K562 (cell line): ENCODE measurements at regions not wholly inside any gene's neighbourhood (a gene's known extent, or its start where the extent isn't known, plus 50 kb on each side); places are given as distances from the start of the nearest gene placed in this dataset.

ENCODE experiments used
- ATAC-seq: fragments of 200-7000 bp; cut with Tn5 transposase; 3 replicates; pipeline ENCODE4 v1.9.1; 2020; ENCODE audit warnings: moderate library complexity
- BruUV-seq: library from RNA; stranded (reverse); fragments of 400-500 nt; replicated peaks from 2 replicates; lab custom pipeline; 2021; lab: Mats Ljungman, UMichigan
- CTCF ChIA-PET: fragments of 300-600 bp; formaldehyde crosslinking; extraction: SDS; loops from one replicate; lab custom pipeline; 2021; ENCODE audit warnings: low intra/inter-chr PET ratio; lab: Yijun Ruan, JAX
- POLR2A ChIA-PET: fragments of 300-600, 350-650 bp; sonication (Branson Sonifier 250); formaldehyde crosslinking; extraction: SDS; loops from one replicate; lab custom pipeline; 2021; ENCODE audit warnings: antibody characterized with exemption, inconsistent platforms; lab: Yijun Ruan, JAX
- DNase-seq, 4 experiments: peaks; one replicate each; pipeline versions ENCODE4 v3.0.0 to v3.0.0-alpha.2; 2011 to 2018; ENCODE audit warnings: low spot score in 3 of 4, mixed read lengths in 3 of 4; ENCODE audit errors: extremely low read depth in 1 of 4
- FAIRE-seq: peaks from 2 replicates; lab custom pipeline; 2011; peaks lifted over from hg19 to GRCh38; lab: Jason Lieb, UNC
- H2AFZ ChIP-seq: 2 replicates; pipeline ENCODE4 v1.6.0; 2011; ENCODE audit warnings: low read depth, low read length, control low read depth, inconsistent platforms
- H3K27ac ChIP-seq: fragments of 200-600 bp; 3 replicates; pipeline ENCODE4 v1.8.0; 2011; ENCODE audit warnings: low read depth, mild to moderate bottlenecking, control low read depth, inconsistent platforms, low read length, moderate library complexity, mixed read lengths; ENCODE audit errors: extremely low read depth
- H3K27me3 ChIP-seq, 2 experiments: fragments of 300-600 bp in 1 of 2; 2 replicates in 1 of 2; 3 replicates in 1 of 2; pipeline versions ENCODE4 v1.6.0 to v1.8.0; 2011; ENCODE audit warnings: inconsistent platforms in 2 of 2, low read length in 2 of 2, mild to moderate bottlenecking in 1 of 2, mixed read lengths in 1 of 2, moderate library complexity in 1 of 2; ENCODE audit not compliant: control insufficient read depth in 2 of 2, insufficient read depth in 2 of 2
- H3K36me3 ChIP-seq: fragments of 300-600 bp; 3 replicates; pipeline ENCODE4 v1.8.0; 2011; ENCODE audit warnings: mild to moderate bottlenecking, low read length, inconsistent platforms; ENCODE audit not compliant: control insufficient read depth, insufficient read depth
- H3K4me1 ChIP-seq, 2 experiments: fragments of 200-600 bp in 1 of 2; replicated peaks in 1 of 2; 2 replicates in 1 of 2; 3 replicates in 1 of 2; pipeline versions ENCODE4 v1.5.1 to v1.8.0; 2011; ENCODE audit warnings: inconsistent platforms in 2 of 2, low read length in 2 of 2, mild to moderate bottlenecking in 1 of 2, mixed read lengths in 1 of 2, moderate library complexity in 1 of 2; ENCODE audit not compliant: control insufficient read depth in 2 of 2, insufficient read depth in 2 of 2
- H3K4me2 ChIP-seq: 2 replicates; pipeline ENCODE4 v1.6.1; 2011; ENCODE audit warnings: low read length, control low read depth, inconsistent platforms, mixed read lengths; ENCODE audit not compliant: insufficient read depth
- H3K4me3 ChIP-seq: fragments of 200-600 bp; sonication (generic), shearing (Covaris generic); 2 replicates; pipeline ENCODE4 v1.5.1; 2016; ENCODE audit warnings: control low read depth, inconsistent platforms
- H3K79me2 ChIP-seq: fragments of 200-600 bp; 3 replicates; pipeline ENCODE4 v1.8.0; 2011; ENCODE audit warnings: low read length, inconsistent platforms; ENCODE audit not compliant: control insufficient read depth, insufficient read depth
- H3K9ac ChIP-seq, 2 experiments: 2 replicates each; pipeline versions ENCODE4 v1.6.0 to v1.6.1; 2011; ENCODE audit warnings: low read depth in 2 of 2, low read length in 2 of 2, control low read depth in 1 of 2, inconsistent platforms in 1 of 2, mild to moderate bottlenecking in 1 of 2, mixed read lengths in 1 of 2; ENCODE audit not compliant: insufficient read depth in 1 of 2
- H3K9me1 ChIP-seq: one replicate; pipeline ENCODE4 v1.6.0; 2011; ENCODE audit warnings: inconsistent platforms, mild to moderate bottlenecking, low read length, moderate library complexity; ENCODE audit not compliant: control insufficient read depth, insufficient read depth
- H3K9me3 ChIP-seq: replicated peaks from 2 replicates; pipeline ENCODE4 v1.5.1; 2011; ENCODE audit warnings: low read depth, low read length, inconsistent platforms; ENCODE audit not compliant: control insufficient read depth, insufficient read depth
- H4K20me1 ChIP-seq: replicated peaks from 2 replicates; pipeline ENCODE4 v1.6.1; 2011; ENCODE audit warnings: low read length, inconsistent platforms, mixed read lengths; ENCODE audit not compliant: control insufficient read depth, insufficient read depth
- ETS1 ChIP-seq: conservative IDR thresholded peaks from 2 replicates; pipeline ENCODE4 v1.6.1; 2011; ENCODE audit warnings: low read depth, mild to moderate bottlenecking, low read length; ENCODE audit not compliant: control insufficient read depth
- ZBTB11 ChIP-seq, 3 experiments: fragments of 200-800 bp in 1 of 3; fragments of 250-450 bp in 1 of 3; fragments of 450-650 bp in 1 of 3; sonication (Bioruptor Pico) in 1 of 3; sonication (Bioruptor generic) in 1 of 3; formaldehyde crosslinking in 1 of 3; IDR thresholded peaks; 2 replicates each; pipeline versions ENCODE4 v1.6.1 to v1.8.0; 2016 to 2022; ENCODE audit warnings: mild to moderate bottlenecking in 2 of 3, missing genetic modification characterization in 2 of 3, missing compliant biosample characterization in 1 of 3, moderate library complexity in 1 of 3
- ZHX1 ChIP-seq: fragments of 150-350 bp; conservative IDR thresholded peaks from 2 replicates; pipeline ENCODE4 v1.6.1; 2014; ENCODE audit warnings: low read length
- ZNF140 ChIP-seq: fragments of 250-450 bp; sonication (Bioruptor Pico); IDR thresholded peaks from 2 replicates; pipeline ENCODE4 v1.8.0; 2021; ENCODE audit warnings: moderate library complexity, mild to moderate bottlenecking, inconsistent platforms
- ZNF436 ChIP-seq: fragments of 250-450, 450-650 bp; sonication (Bioruptor Pico); formaldehyde crosslinking; IDR thresholded peaks from 2 replicates; pipeline ENCODE4 v1.7.0; 2020; ENCODE audit warnings: mild to moderate bottlenecking
- WGBS: fragments of 100-300 bp; shearing (Covaris generic); methylation state at CpG from one replicate; pipeline ENCODE4 v1.1.6; 2016; ENCODE audit warnings: low coverage, mixed read lengths; ENCODE audit not compliant: insufficient coverage; ENCODE audit errors: missing lambda C conversion rate; 5-methylcytosine and 5-hydroxymethylcytosine counted together
- in situ Hi-C: fragments of 300-500 bp; cut with MboI; formaldehyde crosslinking; loops from 4 replicates; pipeline ENCODE4 v1.15.0; 2018; ENCODE audit warnings: inconsistent platforms, mixed read lengths
- intact Hi-C: fragments of 100-400 bp; cut with micrococcal nuclease; formaldehyde crosslinking; loops from 2 replicates; pipeline ENCODE4 v1.14.2; 2022

GRCh38 chrX:64853424-64853823 lies 122.8 kb downstream of the ZC4H2 start:
- Histone ChIP-seq H3K9me1 (no peaks in the 10 kb centered on the region), H3K9me3 (no peaks in the 10 kb centered on the region), H3K4me2 (no peak overlapping the region), H3K4me3 (no peak overlapping the region), H3K79me2 (no peaks in the 10 kb centered on the region), H3K36me3 (no peaks in the 10 kb centered on the region), H3K27ac (no peak overlapping the region), H3K9ac (no peak overlapping the region), H3K27me3 (no peaks in the 10 kb centered on the region), H2AFZ (no peak overlapping the region), H3K4me1 (no peaks in the 10 kb centered on the region)
- in situ Hi-C loops: no loop called here
- DNase-seq (no peak), FAIRE-seq (no peak), ATAC-seq (no peak)
- intact Hi-C loops: no loop called here
- ChIA-PET POLR2A (no interaction called here), CTCF (interaction anchor here (0.6 kb wide), 1 partner anchor 63 kb away, joined by 4 read pairs; no protein-coding TSS in a partner anchor)
- no TSS peak for BruUV-seq
- TF ChIP-seq ZNF436 (CRISPR knock-in tag): no peak
- TF ChIP-seq, all 486 proteins: peak for 0
- no peaks in the 10 kb centered on the region for H4K20me1 ChIP-seq

- H3K4me3 ChIP-seq: no peak overlapping the region
- H3K27me3 ChIP-seq: no peaks in the 10 kb centered on the region
- H3K9me1 ChIP-seq: no peaks in the 10 kb centered on the region
- ATAC-seq (no peak), FAIRE-seq (no peak), DNase-seq (no peak)
- H3K9me3 ChIP-seq: no peaks in the 10 kb centered on the region
- ChIA-PET CTCF (no interaction called here), POLR2A (no interaction called here)
- no peaks in the 10 kb centered on the region for H3K4me1 ChIP-seq
- in situ Hi-C loops (no loop called here), intact Hi-C loops (no loop called here)
- no peaks in the 10 kb centered on the region for H3K79me2 ChIP-seq
- WGBS: 0% methylated on average over 4 of the region's 6 CpGs
- no peak overlapping the region for H2AFZ ChIP-seq
- H3K4me2 ChIP-seq: no peak overlapping the region
- H3K9ac ChIP-seq: no peak overlapping the region
- BruUV-seq: no TSS peak
- no peak overlapping the region for H3K27ac ChIP-seq
- H4K20me1 ChIP-seq: no peaks in the 10 kb centered on the region
- H3K36me3 ChIP-seq: no peaks in the 10 kb centered on the region
- TF ChIP-seq ZBTB11 (CRISPR knock-in tag; IDR thresholded peaks at IDR 0.05): no peak
- no peak for TF ChIP-seq ZNF140 (CRISPR knock-in tag)
- no peak for TF ChIP-seq ZHX1
- TF ChIP-seq ETS1: no peak
These were observed 125.7 kb downstream of the ZC4H2 start for GRCh38 chrX:64850371-64851082.
